Dedifferentiated amniotic fluid mesenchymal stem cell (primary cell): ENCODE measurements at regions not wholly inside any gene's neighbourhood (a gene's known extent, or its start where the extent isn't known, plus 50 kb on each side); places are given as distances from the start of the nearest gene placed in this dataset.

Source experiments
- DNase-seq: peaks from one replicate; pipeline ENCODE4 v3.0.0-alpha.2; 2016; ENCODE audit errors: extremely low spot score

GRCh38 chr9:95757439-95757838, 118.1 kb upstream of the ERCC6L2 start:
- no peak for DNase-seq

- DNase-seq, result peak; percentile 83
These were observed 118.5 kb upstream of the ERCC6L2 start for GRCh38 chr9:95756986-95757385.

- DNase-seq, result no peak
These were observed 119.4 kb upstream of the ERCC6L2 start for GRCh38 chr9:95756101-95756500.

GRCh38 chr9:95755421-95755730, 120.1 kb upstream of the ERCC6L2 start:
- DNase-seq, result no peak

- DNase-seq, result no peak
These were observed 120.7 kb upstream of the ERCC6L2 start for GRCh38 chr9:95754533-95755420.

- no peak for DNase-seq
These were observed 121.6 kb upstream of the ERCC6L2 start for GRCh38 chr9:95753762-95754465.

- no peak for DNase-seq
These were observed 123.3 kb upstream of the ERCC6L2 start for GRCh38 chr9:95752129-95752731.

- DNase-seq, result no peak
These were observed 124.0 kb upstream of the ERCC6L2 start for GRCh38 chr9:95751520-95751790.

GRCh38 chr9:95750725-95751519, 124.6 kb upstream of the ERCC6L2 start:
- DNase-seq, result no peak

- no peak for DNase-seq
These were observed 126.0 kb upstream of the ERCC6L2 start for GRCh38 chr9:95749493-95749892.

- DNase-seq, result no peak
These were observed 128.9 kb upstream of the ERCC6L2 start for GRCh38 chr9:95746408-95747180.

- DNase-seq, result no peak
These were observed 132.7 kb upstream of the ERCC6L2 start for GRCh38 chr9:95742821-95743220.

- no peak for DNase-seq
These were observed 133.9 kb upstream of the ERCC6L2 start for GRCh38 chr9:95741631-95742030.

GRCh38 chr9:95740217-95741004, 135.1 kb upstream of the ERCC6L2 start:
- no peak for DNase-seq

GRCh38 chr9:95738438-95738837, 137.1 kb upstream of the ERCC6L2 start:
- DNase-seq, result no peak

GRCh38 chr9:95736891-95737522, 138.5 kb upstream of the ERCC6L2 start:
- no peak for DNase-seq

GRCh38 chr9:95736370-95736769, 139.1 kb upstream of the ERCC6L2 start:
- no peak for DNase-seq

GRCh38 chr9:95735701-95736100, 139.8 kb upstream of the ERCC6L2 start:
- DNase-seq, result no peak

- DNase-seq, result no peak
These were observed 141.5 kb upstream of the ERCC6L2 start for GRCh38 chr9:95733741-95734666.
